Astrocyte of the cerebellum (primary cell): ENCODE measurements at regions not wholly inside any gene's neighbourhood (a gene's known extent, or its start where the extent isn't known, plus 50 kb on each side); places are given as distances from the start of the nearest gene placed in this dataset.

Source experiments
- DNase-seq: peaks from one replicate; pipeline ENCODE4 v3.0.0-alpha.2; 2011; ENCODE audit warnings: low read depth
- H3K4me3 ChIP-seq: 2 replicates; pipeline ENCODE4 v1.5.1; 2011; ENCODE audit warnings: mild to moderate bottlenecking, low read depth, low read length, moderate library complexity
- in situ Hi-C: cut with HindIII; loops from 2 replicates; pipeline ENCODE4 v1.10.0; 2017; ENCODE audit warnings: low sequenced_read_pairs
- TF ChIP-seq, protein P1 (sequence below): IDR thresholded peaks from 2 replicates; pipeline ENCODE4 v1.5.1; 2012; ENCODE audit warnings: low read length, low read depth, moderate library complexity, mild to moderate bottlenecking; ENCODE audit errors: missing control alignments

DNA sequence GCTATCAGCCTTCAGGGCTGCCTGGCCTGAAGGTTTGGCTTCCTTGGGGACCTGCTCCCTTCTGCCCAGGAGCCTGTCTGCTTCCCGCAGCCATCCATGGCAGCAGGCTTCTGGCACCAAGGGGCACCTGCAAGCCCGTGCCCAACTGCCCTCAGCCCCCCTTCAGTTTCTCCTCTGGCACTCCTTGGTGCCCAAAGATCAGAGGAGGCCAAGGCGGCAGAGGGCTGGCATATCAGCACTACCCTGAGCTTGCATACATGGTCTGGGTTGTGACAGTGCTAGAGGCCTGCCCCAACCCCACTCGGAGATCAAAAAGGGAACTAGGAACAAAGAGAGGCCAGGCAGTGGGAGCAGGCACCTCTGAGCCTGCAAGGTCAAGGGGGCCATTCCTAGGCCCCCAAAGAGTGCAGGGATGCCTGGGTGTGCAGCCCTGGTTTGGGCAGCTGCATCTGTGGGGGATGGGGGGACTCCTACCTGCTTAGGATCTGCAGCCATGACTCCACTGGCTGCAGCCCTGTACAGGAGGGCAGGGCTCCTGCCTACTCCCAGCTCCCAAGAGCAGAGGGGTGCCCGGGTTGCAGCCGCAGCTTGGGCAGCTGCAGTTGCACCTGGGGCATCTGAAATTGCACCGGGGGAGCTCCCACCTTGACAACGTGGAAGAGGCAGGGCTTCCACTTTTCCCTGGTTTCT is 76.2 kb upstream of the TP63 start:
- in situ Hi-C loops: no loop called here

DNA sequence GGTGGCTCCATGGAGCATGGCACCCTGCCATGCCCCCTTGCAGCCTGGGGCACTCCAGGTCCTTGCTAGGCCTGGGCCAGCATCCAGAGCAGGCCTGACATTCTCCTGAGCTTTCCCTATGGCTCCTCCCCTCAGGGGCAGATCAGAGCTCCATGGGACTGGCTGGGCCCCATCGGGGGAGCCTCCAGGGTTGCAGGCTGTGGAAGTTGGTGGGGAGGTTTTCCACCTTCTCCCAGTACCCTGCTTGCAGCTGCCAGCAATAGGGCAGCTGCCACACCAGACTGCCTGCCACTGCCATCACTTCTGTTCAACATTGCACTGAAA is 75.7 kb upstream of the TP63 start:
- no peak for DNase-seq
- TF ChIP-seq, protein P1, sequence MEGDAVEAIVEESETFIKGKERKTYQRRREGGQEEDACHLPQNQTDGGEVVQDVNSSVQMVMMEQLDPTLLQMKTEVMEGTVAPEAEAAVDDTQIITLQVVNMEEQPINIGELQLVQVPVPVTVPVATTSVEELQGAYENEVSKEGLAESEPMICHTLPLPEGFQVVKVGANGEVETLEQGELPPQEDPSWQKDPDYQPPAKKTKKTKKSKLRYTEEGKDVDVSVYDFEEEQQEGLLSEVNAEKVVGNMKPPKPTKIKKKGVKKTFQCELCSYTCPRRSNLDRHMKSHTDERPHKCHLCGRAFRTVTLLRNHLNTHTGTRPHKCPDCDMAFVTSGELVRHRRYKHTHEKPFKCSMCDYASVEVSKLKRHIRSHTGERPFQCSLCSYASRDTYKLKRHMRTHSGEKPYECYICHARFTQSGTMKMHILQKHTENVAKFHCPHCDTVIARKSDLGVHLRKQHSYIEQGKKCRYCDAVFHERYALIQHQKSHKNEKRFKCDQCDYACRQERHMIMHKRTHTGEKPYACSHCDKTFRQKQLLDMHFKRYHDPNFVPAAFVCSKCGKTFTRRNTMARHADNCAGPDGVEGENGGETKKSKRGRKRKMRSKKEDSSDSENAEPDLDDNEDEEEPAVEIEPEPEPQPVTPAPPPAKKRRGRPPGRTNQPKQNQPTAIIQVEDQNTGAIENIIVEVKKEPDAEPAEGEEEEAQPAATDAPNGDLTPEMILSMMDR: no peak
- in situ Hi-C loops: no loop called here
- H3K4me3 ChIP-seq: no peak overlapping the region

More for the DNA sequence above, 76.2 kb upstream of the TP63 start:
- no peak for DNase-seq
- H3K4me3 ChIP-seq: no peak overlapping the region
- TF ChIP-seq, protein P1: no peak

DNA sequence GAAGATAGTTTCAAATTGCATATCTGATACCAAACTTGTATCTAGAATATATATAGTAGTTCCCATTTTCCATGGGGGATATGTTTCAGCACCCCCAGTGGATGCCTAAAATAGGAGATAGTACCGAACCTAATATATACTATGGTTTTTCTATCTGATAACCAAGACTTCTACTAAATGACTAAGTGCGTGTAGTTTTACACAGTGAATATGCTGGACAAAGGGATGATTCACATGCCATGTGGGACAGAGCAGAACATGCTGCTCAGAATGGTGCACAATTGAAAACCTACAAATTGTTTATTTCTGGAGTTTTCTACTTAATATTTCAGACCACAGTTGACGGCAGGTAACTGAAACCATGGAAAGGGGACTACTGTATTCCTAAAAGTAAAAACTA is 73.4 kb upstream of the TP63 start:
- no peak overlapping the region for H3K4me3 ChIP-seq
- in situ Hi-C loops: no loop called here
- no peak for DNase-seq
- TF ChIP-seq, protein P1: no peak

DNA sequence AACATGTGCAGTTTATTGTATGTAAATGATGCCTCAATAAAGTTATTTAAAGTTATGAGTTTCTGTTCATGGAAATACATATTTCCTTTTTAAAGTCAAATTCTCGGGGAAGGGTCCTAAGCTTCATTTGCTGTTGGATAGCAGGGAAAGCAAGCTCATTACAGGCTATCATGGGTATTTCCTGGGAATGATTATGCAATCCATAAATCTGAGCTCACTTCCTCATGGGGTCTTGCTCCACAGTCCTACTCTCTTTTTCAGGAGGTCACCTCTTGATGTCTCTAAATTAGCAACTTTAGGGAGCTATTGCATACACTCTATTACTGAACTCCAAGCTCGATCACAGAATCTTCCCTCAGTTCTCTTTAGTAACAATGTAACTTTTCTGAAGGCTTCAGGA is 69.9 kb upstream of the TP63 start:
- in situ Hi-C loops: no loop called here
- no peak overlapping the region for H3K4me3 ChIP-seq
- DNase-seq: no peak
- TF ChIP-seq, protein P1: no peak

DNA sequence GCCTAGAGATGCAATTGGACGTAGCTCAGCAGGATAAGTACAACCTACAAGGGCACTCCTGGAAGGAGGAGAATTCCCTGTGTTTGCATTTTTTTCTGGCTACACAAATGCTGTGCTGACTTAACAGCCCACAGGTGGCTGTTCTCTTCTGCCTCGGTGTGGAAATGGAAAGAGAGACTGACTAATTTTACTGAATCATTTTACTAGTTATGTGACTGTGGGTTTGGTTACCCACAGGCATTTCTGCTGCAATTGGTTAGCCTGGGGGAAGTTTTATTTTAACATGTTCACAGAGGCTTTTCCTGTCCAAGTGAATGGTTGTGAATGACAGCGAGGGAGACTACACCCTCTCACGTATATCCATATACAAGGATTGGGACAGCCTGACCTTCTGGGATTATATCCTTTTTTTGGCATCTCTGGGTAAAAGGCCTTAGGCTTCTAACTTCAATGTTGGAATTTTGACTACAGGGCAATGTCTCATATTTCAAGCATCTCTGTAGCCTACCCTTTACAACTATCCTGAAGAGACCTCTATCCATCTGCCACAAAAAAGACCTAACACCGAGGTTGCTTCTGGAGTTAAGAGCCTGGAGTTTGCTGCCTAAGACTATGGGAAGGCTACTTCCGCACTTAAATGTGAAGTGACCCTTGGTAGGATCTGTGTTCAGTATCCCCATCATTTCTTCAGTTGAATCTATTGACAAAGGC is 67.2 kb upstream of the TP63 start:
- no peak overlapping the region for H3K4me3 ChIP-seq
- DNase-seq: peak; percentile 88
- in situ Hi-C loops: no loop called here
- TF ChIP-seq, protein P1: peak; percentile 15

DNA sequence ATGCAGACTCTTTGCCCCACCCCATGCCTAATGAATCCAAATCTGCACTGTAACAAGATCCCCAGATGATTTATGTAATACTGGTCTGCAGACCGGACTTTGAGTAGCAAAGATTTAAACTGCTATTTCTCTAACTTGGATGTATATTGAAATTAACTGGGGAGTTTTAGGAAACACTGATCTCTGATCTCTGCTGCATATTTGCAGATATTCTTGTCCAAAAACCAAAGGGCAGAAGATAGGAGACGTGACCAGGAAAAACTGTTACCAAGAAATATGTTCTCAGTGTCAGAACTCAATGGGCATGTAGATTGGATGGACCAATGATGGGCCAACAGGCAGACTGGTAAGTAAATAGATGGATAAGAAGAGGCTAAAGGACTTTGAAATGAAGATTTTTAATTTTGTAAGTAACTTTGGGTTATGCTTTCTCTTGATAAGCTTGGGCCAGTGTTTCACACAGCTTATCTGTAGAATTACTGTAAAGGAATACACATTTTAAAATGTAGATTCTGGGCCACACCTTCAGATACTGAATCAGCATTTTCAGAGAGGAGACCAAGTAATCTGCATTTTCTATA is 64.5 kb upstream of the TP63 start:
- DNase-seq: no peak
- TF ChIP-seq, protein P1: no peak
- no peak overlapping the region for H3K4me3 ChIP-seq
- in situ Hi-C loops: no loop called here
